DND-41 (cell line): ENCODE measurements at regions not wholly inside any gene's neighbourhood (a gene's known extent, or its start where the extent isn't known, plus 50 kb on each side); places are given as distances from the start of the nearest gene placed in this dataset.

Experiments used
- EZH2 ChIP-seq: IDR thresholded peaks from 3 replicates; pipeline ENCODE4 v1.6.1; 2012; ENCODE audit warnings: borderline replicate concordance, low read depth, mild to moderate bottlenecking, moderate library complexity, low read length, inconsistent platforms; ENCODE audit not compliant: severe bottlenecking
- TF ChIP-seq, protein P1 (sequence below): IDR thresholded peaks from 2 replicates; pipeline ENCODE4 v1.5.1; 2012; ENCODE audit warnings: borderline replicate concordance, low read length, moderate library complexity, mild to moderate bottlenecking; ENCODE audit not compliant: poor library complexity, severe bottlenecking; ENCODE audit errors: extremely low read depth

- TF ChIP-seq EZH2 = no peak
- TF ChIP-seq, protein P1, sequence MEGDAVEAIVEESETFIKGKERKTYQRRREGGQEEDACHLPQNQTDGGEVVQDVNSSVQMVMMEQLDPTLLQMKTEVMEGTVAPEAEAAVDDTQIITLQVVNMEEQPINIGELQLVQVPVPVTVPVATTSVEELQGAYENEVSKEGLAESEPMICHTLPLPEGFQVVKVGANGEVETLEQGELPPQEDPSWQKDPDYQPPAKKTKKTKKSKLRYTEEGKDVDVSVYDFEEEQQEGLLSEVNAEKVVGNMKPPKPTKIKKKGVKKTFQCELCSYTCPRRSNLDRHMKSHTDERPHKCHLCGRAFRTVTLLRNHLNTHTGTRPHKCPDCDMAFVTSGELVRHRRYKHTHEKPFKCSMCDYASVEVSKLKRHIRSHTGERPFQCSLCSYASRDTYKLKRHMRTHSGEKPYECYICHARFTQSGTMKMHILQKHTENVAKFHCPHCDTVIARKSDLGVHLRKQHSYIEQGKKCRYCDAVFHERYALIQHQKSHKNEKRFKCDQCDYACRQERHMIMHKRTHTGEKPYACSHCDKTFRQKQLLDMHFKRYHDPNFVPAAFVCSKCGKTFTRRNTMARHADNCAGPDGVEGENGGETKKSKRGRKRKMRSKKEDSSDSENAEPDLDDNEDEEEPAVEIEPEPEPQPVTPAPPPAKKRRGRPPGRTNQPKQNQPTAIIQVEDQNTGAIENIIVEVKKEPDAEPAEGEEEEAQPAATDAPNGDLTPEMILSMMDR = no peak
Measured at GRCh38 chr14:38786921-38787320, 316.1 kb downstream of the SEC23A start.
